ENCODE measurements at regions not wholly inside any gene's neighbourhood (a gene's known extent, or its start where the extent isn't known, plus 50 kb on each side); places are given as distances from the start of the nearest gene placed in this dataset.

GRCh38 chr2:123051136-123051535 is 974.0 kb upstream of the CNTNAP5 start:
- H3K9ac ChIP-seq = no peak overlapping the region
- TF ChIP-seq Cebpa-rat (IDR thresholded peaks at IDR 0.05) = no peak
- no peaks in the 10 kb centered on the region for H3K4me1 ChIP-seq
- H3K27me3 ChIP-seq = no peaks in the 10 kb centered on the region
- no peak overlapping the region for H3K4me2 ChIP-seq
- no peaks in the 10 kb centered on the region for H3K36me3 ChIP-seq
- no peak overlapping the region for H3K27ac ChIP-seq
- no peak overlapping the region for H3K4me3 ChIP-seq
- H3K9me3 ChIP-seq (replicated peaks in 1 of 11) = no peaks in the 10 kb centered on the region; a peak in 1 of 22 replicates
- H4K20me1 ChIP-seq = no peaks in the 10 kb centered on the region

- H3K4me3 ChIP-seq = no peak overlapping the region
- H3K9me3 ChIP-seq (replicated peaks in 1 of 11) = no peaks in the 10 kb centered on the region; a peak in 1 of 22 replicates
- no peak for TF ChIP-seq Cebpa-rat (IDR thresholded peaks at IDR 0.05)
- no peaks in the 10 kb centered on the region for H3K27me3 ChIP-seq
- no peaks in the 10 kb centered on the region for H4K20me1 ChIP-seq
- H3K36me3 ChIP-seq = no peaks in the 10 kb centered on the region
- no peaks in the 10 kb centered on the region for H3K4me1 ChIP-seq
- H3K27ac ChIP-seq = no peak overlapping the region
- no peak overlapping the region for H3K9ac ChIP-seq
- H3K4me2 ChIP-seq = no peak overlapping the region
Measured at GRCh38 chr2:123061534-123061933, 963.6 kb upstream of the CNTNAP5 start.

GRCh38 chr2:123073371-123073770 is 951.7 kb upstream of the CNTNAP5 start:
- Histone ChIP-seq H3K27me3 (no peaks in the 10 kb centered on the region), H3K27ac (peak overlapping the region in 9 of 11 experiments; percentile 9 to 85 (median 71); a peak in 15 of 22 replicates), H4K20me1 (no peaks in the 10 kb centered on the region), H3K4me1 (peaks cover 0 to 37% (median 14%) of the 10 kb centered on the region in 10 experiments; a peak in 13 of 20 replicates), H3K9ac (peak overlapping the region in 6 of 11 experiments; percentile 31 to 71 (median 52); a peak in 8 of 22 replicates), H3K9me3 (replicated peaks in 1 of 11) (peaks cover 0 to 10% (median 0%) of the 10 kb centered on the region in 11 experiments; a peak in 2 of 22 replicates), H3K4me2 (peak overlapping the region in 7 of 11 experiments; percentile 36 to 80 (median 73); a peak in 13 of 22 replicates), H3K36me3 (no peaks in the 10 kb centered on the region), H3K4me3 (peak overlapping the region in 2 of 10 experiments; percentile 12 to 25; a peak in 3 of 20 replicates)
- TF ChIP-seq Cebpa-rat (IDR thresholded peaks at IDR 0.05) = peak in 2 of 11 experiments; percentile 67 to 85; a peak in 3 of 22 replicates

GRCh38 chr2:123073956-123074355 is 951.1 kb upstream of the CNTNAP5 start:
- H3K9me3 ChIP-seq (replicated peaks in 1 of 11) = peaks cover 0 to 10% (median 0%) of the 10 kb centered on the region in 11 experiments; a peak in 2 of 22 replicates
- H3K27ac ChIP-seq = peak overlapping the region in 9 of 11 experiments; percentile 9 to 85 (median 71); a peak in 15 of 22 replicates
- H3K9ac ChIP-seq = peak overlapping the region in 6 of 11 experiments; percentile 31 to 71 (median 52); a peak in 9 of 22 replicates
- H3K36me3 ChIP-seq = no peaks in the 10 kb centered on the region
- TF ChIP-seq Cebpa-rat (IDR thresholded peaks at IDR 0.05) = no peak
- H3K4me3 ChIP-seq = peak overlapping the region in 2 of 10 experiments; percentile 12 to 25; a peak in 3 of 20 replicates
- no peaks in the 10 kb centered on the region for H3K27me3 ChIP-seq
- no peaks in the 10 kb centered on the region for H4K20me1 ChIP-seq
- H3K4me1 ChIP-seq = peaks cover 0 to 37% (median 14%) of the 10 kb centered on the region in 10 experiments; a peak in 13 of 20 replicates
- peak overlapping the region in 7 of 11 experiments; percentile 36 to 80 (median 73); a peak in 14 of 22 replicates for H3K4me2 ChIP-seq

GRCh38 chr2:123077101-123077500 is 948.0 kb upstream of the CNTNAP5 start:
- Histone ChIP-seq H3K4me2 (no peak overlapping the region), H3K27ac (no peak overlapping the region), H3K27me3 (no peaks in the 10 kb centered on the region), H3K9ac (no peak overlapping the region), H3K4me1 (peaks cover 0 to 51% (median 17%) of the 10 kb centered on the region in 10 experiments; a peak in 13 of 20 replicates), H3K9me3 (replicated peaks in 1 of 11) (peaks cover 0 to 15% (median 5%) of the 10 kb centered on the region in 11 experiments; a peak in 8 of 22 replicates), H3K4me3 (no peak overlapping the region), H3K36me3 (no peaks in the 10 kb centered on the region), H4K20me1 (no peaks in the 10 kb centered on the region)
- TF ChIP-seq Cebpa-rat (IDR thresholded peaks at IDR 0.05) = no peak

- H3K9ac ChIP-seq = no peak overlapping the region
- H3K27ac ChIP-seq = no peak overlapping the region; a peak in 1 of 22 replicates
- H3K9me3 ChIP-seq (replicated peaks in 1 of 11) = peaks cover 0 to 9% (median 5%) of the 10 kb centered on the region in 11 experiments; a peak in 8 of 22 replicates
Measured at GRCh38 chr2:123080331-123080730, 944.8 kb upstream of the CNTNAP5 start.

GRCh38 chr2:123085484-123085883 is 939.6 kb upstream of the CNTNAP5 start:
- no peak overlapping the region for H3K27ac ChIP-seq
- peaks cover 0 to 20% (median 2%) of the 10 kb centered on the region in 10 experiments; a peak in 8 of 20 replicates for H3K4me1 ChIP-seq
- no peak overlapping the region for H3K4me3 ChIP-seq
- no peaks in the 10 kb centered on the region for H3K27me3 ChIP-seq
- no peaks in the 10 kb centered on the region for H3K36me3 ChIP-seq
- TF ChIP-seq Cebpa-rat (IDR thresholded peaks at IDR 0.05) = no peak
- no peaks in the 10 kb centered on the region for H4K20me1 ChIP-seq
- no peak overlapping the region for H3K9ac ChIP-seq
- H3K4me2 ChIP-seq = no peak overlapping the region
- H3K9me3 ChIP-seq (replicated peaks in 1 of 11) = no peaks in the 10 kb centered on the region

More at GRCh38 chr2:123080331-123080730, 944.8 kb upstream of the CNTNAP5 start:
- peak overlapping the region in 4 of 11 experiments; percentile 21 to 43 (median 30); a peak in 5 of 22 replicates for H3K4me2 ChIP-seq
- no peaks in the 10 kb centered on the region for H4K20me1 ChIP-seq
- H3K4me3 ChIP-seq = no peak overlapping the region
- H3K27me3 ChIP-seq = no peaks in the 10 kb centered on the region
- peaks cover 0 to 20% (median 3%) of the 10 kb centered on the region in 10 experiments; a peak in 8 of 20 replicates for H3K4me1 ChIP-seq
- no peaks in the 10 kb centered on the region for H3K36me3 ChIP-seq
- no peak for TF ChIP-seq Cebpa-rat (IDR thresholded peaks at IDR 0.05)

- H3K4me1 ChIP-seq = peaks cover 0 to 8% (median 0%) of the 10 kb centered on the region in 10 experiments; a peak in 6 of 20 replicates
- H3K27me3 ChIP-seq = no peaks in the 10 kb centered on the region
- TF ChIP-seq Cebpa-rat (IDR thresholded peaks at IDR 0.05) = no peak
- H3K4me3 ChIP-seq = no peak overlapping the region
- H3K9ac ChIP-seq = no peak overlapping the region
- H4K20me1 ChIP-seq = no peaks in the 10 kb centered on the region
- no peaks in the 10 kb centered on the region for H3K9me3 ChIP-seq (replicated peaks in 1 of 11)
- H3K36me3 ChIP-seq = no peaks in the 10 kb centered on the region
- 0 out of 22 replicates have a peak overlapping the region, but pooled peaks of 1 of the 11 experiments have one; percentile 33 for H3K27ac ChIP-seq
- 0 out of 22 replicates have a peak overlapping the region, but pooled peaks of 1 of the 11 experiments have one; percentile 3 for H3K4me2 ChIP-seq
Measured at GRCh38 chr2:123086613-123087385, 938.3 kb upstream of the CNTNAP5 start.

- H3K9me3 ChIP-seq (replicated peaks in 1 of 11) = no peaks in the 10 kb centered on the region
- H4K20me1 ChIP-seq = no peaks in the 10 kb centered on the region
- H3K4me1 ChIP-seq = peaks cover 0 to 7% (median 0%) of the 10 kb centered on the region in 10 experiments; a peak in 6 of 20 replicates
- H3K36me3 ChIP-seq = no peaks in the 10 kb centered on the region
- no peak overlapping the region for H3K4me2 ChIP-seq
- no peak overlapping the region for H3K9ac ChIP-seq
- H3K4me3 ChIP-seq = no peak overlapping the region
- H3K27ac ChIP-seq = no peak overlapping the region
- H3K27me3 ChIP-seq = no peaks in the 10 kb centered on the region
- TF ChIP-seq Cebpa-rat (IDR thresholded peaks at IDR 0.05) = no peak
Measured at GRCh38 chr2:123091471-123091870, 933.6 kb upstream of the CNTNAP5 start.

All from BLaER1 treated with 17β-estradiol and CSF1 and Interleukin-3, amounts not matched to agents 10 nM and 100 nM (cell line).